Astrocyte (in vitro differentiated cells and primary cell): ENCODE measurements at regions not wholly inside any gene's neighbourhood (a gene's known extent, or its start where the extent isn't known, plus 50 kb on each side); places are given as distances from the start of the nearest gene placed in this dataset.
A peak's percentile ranks its signal among the peaks of the same experiment; 100 is the strongest.

ENCODE experiments used
- DNase-seq: peaks from one replicate; pipeline ENCODE4 v3.0.0-alpha.2; 2010; ENCODE audit warnings: low read depth
- FAIRE-seq: peaks from 2 replicates; lab custom pipeline; 2011; peaks lifted over from hg19 to GRCh38; lab: Jason Lieb, UNC
- H2AFZ ChIP-seq: 2 replicates; pipeline ENCODE4 v1.6.0; 2012; ENCODE audit warnings: low read depth, low read length, inconsistent platforms
- H3K27ac ChIP-seq: 2 replicates; pipeline ENCODE4 v1.5.1; 2011; ENCODE audit warnings: low read depth, low read length, inconsistent platforms
- H3K27me3 ChIP-seq: 2 replicates; pipeline ENCODE4 v1.6.0; 2011; ENCODE audit warnings: low read length, inconsistent platforms; ENCODE audit not compliant: insufficient read depth
- H3K36me3 ChIP-seq: 2 replicates; pipeline ENCODE4 v1.5.1; 2011; ENCODE audit warnings: low read length, inconsistent platforms; ENCODE audit not compliant: insufficient read depth
- H3K4me1 ChIP-seq: 2 replicates; pipeline ENCODE4 v1.5.1; 2011; ENCODE audit warnings: low read length, inconsistent platforms; ENCODE audit not compliant: insufficient read depth
- H3K4me2 ChIP-seq: 2 replicates; pipeline ENCODE4 v1.6.0; 2012; ENCODE audit warnings: low read length, inconsistent platforms
- H3K4me3 ChIP-seq: 2 replicates; pipeline ENCODE4 v1.5.1; 2011; ENCODE audit warnings: low read depth, mild to moderate bottlenecking, low read length, inconsistent platforms; ENCODE audit not compliant: insufficient read depth
- H3K79me2 ChIP-seq: 2 replicates; pipeline ENCODE4 v1.6.0; 2012; ENCODE audit warnings: mild to moderate bottlenecking, low read length, inconsistent platforms; ENCODE audit not compliant: insufficient read depth
- H3K9ac ChIP-seq: 2 replicates; pipeline ENCODE4 v1.6.0; 2012; ENCODE audit warnings: mild to moderate bottlenecking, low read length, inconsistent platforms
- H3K9me3 ChIP-seq: 2 replicates; pipeline ENCODE4 v1.5.1; 2012; ENCODE audit warnings: low read depth, mild to moderate bottlenecking, low read length, inconsistent platforms; ENCODE audit not compliant: insufficient read depth
- H4K20me1 ChIP-seq: 2 replicates; pipeline ENCODE4 v1.6.0; 2012; ENCODE audit warnings: low read length, inconsistent platforms; ENCODE audit not compliant: insufficient read depth
- H3K27ac Mint-ChIP-seq: one replicate; pipeline ENCODE4 v1.8.0; 2021; ENCODE audit warnings: mild to moderate bottlenecking, mixed read lengths; ENCODE audit not compliant: unreplicated experiment
- H3K27me3 Mint-ChIP-seq: one replicate; pipeline ENCODE4 v1.8.0; 2021; ENCODE audit warnings: low read depth, mixed read lengths; ENCODE audit not compliant: unreplicated experiment
- H3K36me3 Mint-ChIP-seq: one replicate; pipeline ENCODE4 v1.8.0; 2021; ENCODE audit warnings: low read depth, mixed read lengths; ENCODE audit not compliant: unreplicated experiment
- H3K4me1 Mint-ChIP-seq: one replicate; pipeline ENCODE4 v1.8.0; 2021; ENCODE audit warnings: low read depth, mixed read lengths; ENCODE audit not compliant: unreplicated experiment
- H3K4me3 Mint-ChIP-seq: one replicate; pipeline ENCODE4 v1.8.0; 2021; ENCODE audit warnings: mild to moderate bottlenecking, moderate library complexity, mixed read lengths; ENCODE audit not compliant: unreplicated experiment
- H3K9me3 Mint-ChIP-seq: one replicate; pipeline ENCODE4 v1.8.0; 2021; ENCODE audit warnings: mild to moderate bottlenecking, mixed read lengths; ENCODE audit not compliant: unreplicated experiment
- CTCF ChIP-seq: IDR thresholded peaks from 2 replicates; pipeline ENCODE4 v1.5.1; 2011; ENCODE audit warnings: low read depth, mild to moderate bottlenecking, inconsistent platforms, low read length, moderate library complexity; ENCODE audit not compliant: insufficient read depth
- EZH2 ChIP-seq: IDR thresholded peaks from 2 replicates; pipeline ENCODE4 v1.6.1; 2012; ENCODE audit warnings: mild to moderate bottlenecking, low read length, inconsistent platforms; ENCODE audit not compliant: insufficient read depth

GRCh38 chr12:103073630-103074029 lies 116.2 kb downstream of the ASCL1 start:
- H3K27me3 ChIP-seq: no peaks in the 10 kb centered on the region
- Mint-ChIP-seq H3K27me3 (no peaks in the 10 kb centered on the region), H3K36me3 (no peaks in the 10 kb centered on the region), H3K4me1 (no peaks in the 10 kb centered on the region), H3K4me3 (no peak overlapping the region), H3K27ac (no peak overlapping the region), H3K9me3 (no peaks in the 10 kb centered on the region)
- H4K20me1 ChIP-seq: no peaks in the 10 kb centered on the region
- H3K4me1 ChIP-seq: no peaks in the 10 kb centered on the region
- H3K79me2 ChIP-seq: no peaks in the 10 kb centered on the region
- no peak overlapping the region for H3K4me2 ChIP-seq
- FAIRE-seq (peak; percentile 41), DNase-seq (no peak)
- no peak overlapping the region for H3K4me3 ChIP-seq
- H3K9me3 ChIP-seq: no peaks in the 10 kb centered on the region
- no peak overlapping the region for H2AFZ ChIP-seq
- no peaks in the 10 kb centered on the region for H3K36me3 ChIP-seq
- no peak overlapping the region for H3K27ac ChIP-seq
- no peak for TF ChIP-seq EZH2
- no peak for TF ChIP-seq CTCF
- H3K9ac ChIP-seq: no peak overlapping the region

- TF ChIP-seq EZH2 (no peak), CTCF (no peak)
- Histone ChIP-seq H3K27me3 (no peaks in the 10 kb centered on the region), H3K4me2 (no peak overlapping the region), H4K20me1 (no peaks in the 10 kb centered on the region), H3K9me3 (peaks cover 5% of the 10 kb centered on the region), H3K4me3 (no peak overlapping the region), H3K9ac (no peak overlapping the region), H3K36me3 (no peaks in the 10 kb centered on the region), H3K27ac (no peak overlapping the region), H2AFZ (no peak overlapping the region), H3K79me2 (no peaks in the 10 kb centered on the region), H3K4me1 (no peaks in the 10 kb centered on the region)
- DNase-seq (no peak), FAIRE-seq (no peak)
- no peak overlapping the region for H3K27ac Mint-ChIP-seq
- no peaks in the 10 kb centered on the region for H3K9me3 Mint-ChIP-seq
- H3K27me3 Mint-ChIP-seq: no peaks in the 10 kb centered on the region
- no peaks in the 10 kb centered on the region for H3K4me1 Mint-ChIP-seq
- no peak overlapping the region for H3K4me3 Mint-ChIP-seq
- H3K36me3 Mint-ChIP-seq: no peaks in the 10 kb centered on the region
These were observed 118.4 kb downstream of the ASCL1 start for GRCh38 chr12:103075848-103076247.

GRCh38 chr12:103077108-103077773 lies 119.8 kb downstream of the ASCL1 start:
- DNase-seq (no peak), FAIRE-seq (no peak)
- Histone ChIP-seq H3K9ac (no peak overlapping the region), H3K27ac (no peak overlapping the region), H3K4me2 (no peak overlapping the region), H2AFZ (no peak overlapping the region), H3K9me3 (peaks cover 6% of the 10 kb centered on the region), H3K36me3 (no peaks in the 10 kb centered on the region), H4K20me1 (no peaks in the 10 kb centered on the region), H3K79me2 (no peaks in the 10 kb centered on the region), H3K4me1 (no peaks in the 10 kb centered on the region), H3K27me3 (no peaks in the 10 kb centered on the region), H3K4me3 (no peak overlapping the region)
- H3K27me3 Mint-ChIP-seq: no peaks in the 10 kb centered on the region
- no peaks in the 10 kb centered on the region for H3K4me1 Mint-ChIP-seq
- H3K27ac Mint-ChIP-seq: no peak overlapping the region
- H3K36me3 Mint-ChIP-seq: no peaks in the 10 kb centered on the region
- TF ChIP-seq CTCF (no peak), EZH2 (no peak)
- H3K4me3 Mint-ChIP-seq: no peak overlapping the region
- H3K9me3 Mint-ChIP-seq: no peaks in the 10 kb centered on the region
